NCI-H345 treated with DMSO at 0.1 percent for 48 hours (cell line): ENCODE measurements at regions not wholly inside any gene's neighbourhood (a gene's known extent, or its start where the extent isn't known, plus 50 kb on each side); places are given as distances from the start of the nearest gene placed in this dataset.

Experiments
- DNase-seq: peaks from one replicate; lab custom pipeline; 2025; ENCODE audit not compliant: unreplicated experiment; lab: John Stamatoyannopoulos, UW

DNA sequence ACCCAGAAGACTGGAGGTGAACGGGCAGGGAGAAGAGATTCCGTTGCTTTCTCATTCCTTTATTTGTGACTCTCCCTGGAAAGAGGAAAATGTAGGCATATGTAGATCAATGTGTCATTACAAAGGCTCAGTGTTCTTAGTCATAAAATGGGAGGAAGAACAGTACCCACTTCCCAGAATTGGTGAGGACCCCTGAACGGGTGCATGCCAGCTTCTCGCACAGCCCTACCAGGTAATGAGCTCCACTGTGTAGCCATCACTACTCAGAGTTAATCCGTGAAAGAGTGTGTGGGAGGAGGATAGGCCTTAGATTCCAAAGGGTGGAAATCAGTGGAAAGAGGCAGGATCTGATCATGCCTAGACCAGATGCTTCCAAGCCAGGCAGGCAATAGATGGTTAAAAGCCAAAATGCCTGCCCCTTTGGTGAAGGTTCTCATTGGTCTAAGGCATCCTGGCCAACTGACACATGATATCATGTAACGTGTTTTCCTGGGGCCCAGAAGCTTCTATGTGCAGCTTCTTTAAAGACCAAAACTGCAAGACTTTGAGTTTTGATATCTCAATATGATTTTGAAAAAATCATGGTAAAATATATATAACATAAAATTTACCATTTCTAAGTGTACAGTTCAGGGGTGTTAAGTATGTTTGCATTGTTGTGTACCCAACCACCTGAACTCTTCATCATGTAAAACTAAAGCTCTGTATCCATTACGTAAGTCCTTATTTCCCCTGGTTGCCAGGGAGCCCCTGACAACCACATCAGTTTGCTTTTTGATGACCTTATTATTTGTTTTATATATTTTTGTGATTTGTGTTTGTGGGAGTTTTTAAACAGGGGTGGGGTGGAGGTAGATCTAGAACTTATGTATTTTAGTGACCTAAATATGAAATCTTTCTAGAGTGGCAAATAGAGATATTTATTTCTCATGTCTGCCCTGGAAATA, 402.2 kb upstream of the CFAP20DC start:
- no peak for DNase-seq

DNA sequence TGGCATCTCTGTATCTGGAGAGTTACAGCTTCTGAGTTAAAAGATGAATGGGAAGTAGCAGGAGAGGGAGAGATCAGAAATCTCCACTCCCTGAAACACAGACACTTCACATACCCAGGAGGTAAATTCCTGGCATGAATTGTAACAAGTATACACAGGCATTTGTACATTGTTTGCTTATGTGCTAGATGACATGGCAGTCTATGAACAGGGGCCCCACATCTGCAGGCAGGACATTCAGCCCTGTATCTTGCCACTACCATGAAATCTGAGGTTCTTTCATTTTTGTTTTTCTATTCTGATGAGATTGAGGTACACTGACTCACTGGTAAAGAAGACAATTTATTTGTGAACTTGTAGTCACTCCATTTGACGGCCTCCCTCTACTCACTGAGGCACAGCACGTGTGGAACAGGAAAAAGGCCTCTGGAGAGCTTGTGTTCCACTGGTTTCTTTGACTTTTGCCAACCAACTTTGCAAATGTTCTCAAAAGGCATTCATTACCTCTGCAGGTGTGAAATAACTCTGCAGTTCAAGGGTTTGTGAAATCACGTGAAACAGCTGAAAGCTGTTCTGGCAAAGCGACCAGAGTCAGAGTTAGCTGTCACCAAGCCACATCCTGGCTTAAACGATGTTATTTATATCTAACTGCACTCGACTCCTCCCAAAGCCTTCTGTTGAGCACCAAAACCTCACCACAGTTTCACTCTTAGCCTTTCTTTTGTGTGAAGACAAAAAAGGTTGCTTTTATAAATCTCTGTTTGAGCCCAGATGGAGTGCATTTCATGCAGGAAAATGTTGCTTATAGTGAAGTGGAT, 401.3 kb upstream of the CFAP20DC start:
- peak; percentile 35 for DNase-seq

DNA sequence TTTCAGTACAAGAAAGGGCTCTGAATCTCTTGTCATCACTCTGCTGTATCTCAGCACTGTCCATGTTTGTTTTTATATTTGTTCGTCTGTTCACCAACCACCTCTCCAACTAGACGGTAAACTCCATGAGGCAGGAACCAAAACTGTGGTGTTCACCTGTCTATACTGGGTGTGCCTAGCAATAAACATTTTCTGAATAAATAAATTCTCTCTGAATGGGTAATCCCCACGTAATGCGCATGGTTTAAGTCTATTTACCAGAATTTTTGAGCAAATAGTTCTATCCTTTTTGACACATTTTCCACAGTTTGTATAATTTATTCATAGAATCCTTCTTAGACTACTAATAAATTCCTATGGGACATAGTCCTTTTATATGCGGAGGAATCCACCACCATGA, 400.6 kb upstream of the CFAP20DC start:
- DNase-seq, result no peak

DNA sequence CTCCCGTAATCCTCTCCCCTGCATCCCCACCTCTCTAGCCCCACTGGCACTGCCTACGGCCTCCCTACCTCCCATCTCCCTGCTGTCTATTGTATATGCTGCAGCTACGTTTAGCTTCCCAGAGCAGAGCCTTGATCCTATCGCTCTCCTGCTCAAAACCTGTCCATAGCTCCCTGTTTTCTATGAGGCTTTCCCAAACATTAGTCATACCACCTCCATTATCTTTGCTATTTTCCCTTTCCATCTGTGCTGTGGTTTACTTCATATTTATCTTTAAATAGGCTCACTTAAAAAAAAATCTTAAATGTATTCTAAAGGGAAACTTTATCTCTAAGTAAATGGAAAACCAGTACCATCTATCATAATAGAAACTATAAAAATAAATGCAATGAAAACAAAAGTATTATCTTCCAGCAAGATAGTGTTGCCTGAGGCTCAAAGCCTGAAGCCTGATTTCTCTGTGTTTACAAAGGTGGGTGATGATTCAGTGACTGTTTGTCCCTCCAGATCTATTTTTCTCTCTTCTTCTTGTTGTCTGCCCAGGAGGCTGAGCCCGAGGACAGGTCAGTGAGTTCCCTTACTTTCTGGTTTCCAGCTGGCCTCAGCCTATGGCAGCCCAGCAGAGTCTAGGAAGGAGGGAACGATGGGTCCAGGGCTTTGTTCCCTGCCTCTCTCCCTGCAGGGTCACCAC, 397.1 kb upstream of the CFAP20DC start:
- DNase-seq, result no peak

DNA sequence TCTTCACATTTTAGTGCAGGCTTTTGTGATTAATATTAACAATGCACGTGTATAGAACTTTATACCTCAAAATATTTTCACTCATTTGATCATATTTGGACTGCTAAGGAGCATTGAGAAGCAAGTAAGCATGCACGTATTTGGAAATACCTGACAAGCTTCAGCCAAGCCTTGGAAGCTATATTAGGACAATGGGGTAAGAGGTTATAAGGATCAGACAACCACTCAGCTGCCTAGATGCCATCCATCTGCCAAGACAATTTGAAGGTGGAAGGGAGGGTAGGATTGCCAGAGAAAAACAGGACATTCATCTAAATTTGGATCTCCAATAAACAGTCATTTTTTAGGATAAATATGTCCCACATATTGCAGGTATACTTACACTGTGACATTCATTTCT, 394.9 kb upstream of the CFAP20DC start:
- DNase-seq, result no peak

DNA sequence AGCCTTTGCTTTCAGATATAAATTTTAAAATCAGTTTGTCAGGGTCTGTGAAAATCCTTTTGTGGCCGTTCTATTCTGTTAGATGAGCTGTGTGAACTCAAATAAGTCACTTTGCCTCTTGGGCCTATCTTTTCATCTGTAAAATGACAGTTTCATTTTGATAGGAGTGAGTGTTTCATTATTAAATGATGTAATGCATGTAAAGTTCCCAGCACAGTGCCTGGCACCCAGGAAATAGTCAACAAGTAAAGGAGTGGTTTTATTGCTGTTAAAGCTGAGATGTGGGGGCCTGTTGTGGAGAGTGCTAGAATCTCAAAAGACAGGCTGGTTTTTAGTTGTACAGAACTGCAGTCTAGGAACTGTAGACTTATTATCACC, 394.5 kb upstream of the CFAP20DC start:
- DNase-seq, result no peak

DNA sequence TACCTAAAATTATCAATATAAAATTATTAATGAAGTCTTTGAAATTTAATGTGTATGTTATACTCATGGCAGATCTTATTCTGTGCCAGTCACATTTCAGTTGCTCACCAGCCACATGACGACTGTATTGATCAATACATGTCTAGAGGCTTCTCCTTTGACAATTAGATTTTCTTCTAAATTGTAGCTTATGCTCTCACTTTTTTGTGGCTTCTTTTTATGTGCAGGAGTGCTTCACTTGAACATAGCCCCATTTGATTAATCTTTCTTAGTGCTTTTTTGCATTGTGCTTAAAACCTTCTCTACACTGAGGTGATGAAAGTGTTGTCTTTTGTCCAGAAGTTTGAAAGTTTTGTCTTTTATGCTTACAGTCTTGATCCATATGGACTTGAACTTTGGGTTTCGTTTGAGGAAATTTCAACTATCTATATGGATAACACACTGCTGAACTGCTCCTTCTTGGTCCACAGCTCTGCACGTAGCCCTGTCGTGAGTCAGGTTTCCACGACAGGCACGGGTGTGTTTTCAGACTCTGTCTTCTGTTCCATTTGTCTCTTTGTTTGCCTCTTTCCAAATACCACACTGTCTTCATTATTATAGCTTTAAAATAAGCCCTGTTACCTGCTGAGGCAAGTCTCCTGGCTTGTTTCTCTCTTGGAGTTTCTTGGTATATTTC, 393.9 kb upstream of the CFAP20DC start:
- DNase-seq, result no peak

DNA sequence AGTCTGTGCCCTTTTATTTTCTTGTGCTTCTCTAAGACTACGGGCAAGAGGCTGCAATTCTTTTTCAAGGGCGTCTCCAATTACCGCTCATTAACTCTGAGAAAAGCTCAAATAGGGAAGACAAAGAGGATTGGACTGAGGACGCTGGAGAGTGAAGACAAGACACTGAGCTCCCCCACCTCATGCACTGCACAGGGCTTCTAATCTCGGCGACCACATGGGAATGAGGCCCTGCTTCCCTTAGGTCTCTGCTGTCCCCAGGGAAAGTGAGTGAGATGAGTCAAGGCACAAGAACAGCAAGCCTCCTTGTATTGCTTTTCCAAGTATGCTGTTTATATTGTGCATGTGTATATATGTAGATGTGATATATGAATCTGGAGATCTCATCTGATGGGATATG, 392.2 kb upstream of the CFAP20DC start:
- DNase-seq, result no peak

DNA sequence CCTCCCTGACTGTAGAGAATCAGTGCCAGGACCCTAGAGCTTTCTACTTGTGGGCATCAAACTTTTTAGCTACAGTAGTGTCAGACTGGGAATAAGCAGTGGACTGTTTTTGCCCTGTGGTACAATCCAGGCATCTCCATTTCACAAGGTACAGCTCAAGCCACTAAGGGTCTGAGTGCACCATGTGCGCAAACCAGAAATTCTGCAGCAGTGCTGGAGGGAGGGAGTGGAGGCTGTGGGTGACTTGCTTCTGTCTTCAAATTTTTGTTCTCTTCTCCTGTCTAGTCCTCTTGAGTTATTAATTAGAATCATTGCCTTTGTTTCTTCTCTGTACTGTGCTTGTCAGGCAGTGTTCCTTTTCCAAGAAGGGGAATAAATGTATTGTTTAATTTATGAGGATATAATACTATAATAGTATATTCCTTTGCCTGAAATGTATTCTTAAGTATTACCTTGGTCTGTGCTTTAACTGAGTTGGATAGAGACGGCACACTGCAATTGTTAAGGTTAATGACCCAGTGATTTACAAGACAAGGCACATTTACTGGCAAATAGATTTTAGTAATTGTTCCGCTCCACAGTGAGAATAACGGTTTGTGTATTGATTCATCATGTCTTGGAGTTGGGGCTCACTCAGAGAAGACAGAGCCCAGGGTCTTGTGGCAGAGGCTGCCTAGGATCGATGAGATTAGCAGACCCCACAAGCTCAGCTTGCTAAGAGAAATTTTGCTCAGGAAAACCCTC, 390.6 kb upstream of the CFAP20DC start:
- DNase-seq, result no peak

DNA sequence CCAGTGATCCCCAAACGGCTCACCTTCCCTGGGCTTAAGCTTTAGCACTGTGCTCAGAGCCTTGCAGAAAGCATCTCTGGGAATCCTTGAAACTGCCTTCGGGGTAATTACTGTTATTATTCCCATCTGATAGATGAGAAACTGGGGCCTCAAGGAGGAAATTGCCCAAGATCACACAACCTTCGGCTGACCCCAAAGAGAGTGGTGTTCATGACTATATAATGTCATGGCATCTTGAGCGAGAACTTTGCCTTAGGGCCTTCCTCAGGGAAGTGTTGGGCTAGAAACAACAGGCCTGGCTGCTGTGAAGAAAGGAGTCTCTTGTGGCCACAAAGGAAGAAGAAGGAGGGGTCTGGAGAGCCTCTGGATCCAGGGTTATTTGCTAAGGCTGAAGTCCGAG, 388.7 kb upstream of the CFAP20DC start:
- no peak for DNase-seq

DNA sequence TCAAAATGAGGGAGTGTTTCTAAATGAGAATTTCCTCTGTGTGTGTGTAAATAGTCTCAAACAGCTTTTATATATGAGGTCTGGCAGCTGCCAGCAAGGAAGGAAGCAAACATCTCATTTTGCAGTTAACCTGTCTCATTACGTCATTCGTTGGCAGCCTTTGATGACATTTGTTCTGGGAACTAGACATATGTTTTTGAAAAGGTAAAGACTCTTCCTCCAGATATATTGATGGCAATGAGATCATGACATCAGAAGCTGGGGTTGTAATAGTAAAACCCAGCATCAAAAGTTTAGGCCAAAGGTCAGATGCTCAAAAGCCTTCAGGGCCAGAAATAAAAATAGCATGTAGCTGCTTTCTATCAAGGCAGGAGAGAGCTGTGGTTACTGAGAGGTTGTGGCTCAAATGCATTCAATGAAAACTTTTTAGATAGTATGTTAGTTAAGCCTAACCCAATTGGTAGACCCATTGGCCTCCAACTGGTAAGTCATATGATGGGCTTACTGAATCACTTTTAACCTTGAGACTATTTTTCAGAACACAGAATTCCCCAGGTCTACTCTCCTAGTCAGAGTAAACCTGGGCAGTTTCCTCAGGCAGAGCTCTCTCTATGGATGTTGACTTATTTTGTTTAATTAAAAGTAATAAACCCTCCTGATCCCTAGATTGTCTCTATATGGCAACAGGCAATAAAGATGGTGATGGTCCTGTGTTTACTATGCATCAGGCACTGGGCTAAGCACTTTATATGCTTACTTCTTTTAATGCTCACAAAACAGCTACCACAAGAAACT, 386.5 kb upstream of the CFAP20DC start:
- no peak for DNase-seq

DNA sequence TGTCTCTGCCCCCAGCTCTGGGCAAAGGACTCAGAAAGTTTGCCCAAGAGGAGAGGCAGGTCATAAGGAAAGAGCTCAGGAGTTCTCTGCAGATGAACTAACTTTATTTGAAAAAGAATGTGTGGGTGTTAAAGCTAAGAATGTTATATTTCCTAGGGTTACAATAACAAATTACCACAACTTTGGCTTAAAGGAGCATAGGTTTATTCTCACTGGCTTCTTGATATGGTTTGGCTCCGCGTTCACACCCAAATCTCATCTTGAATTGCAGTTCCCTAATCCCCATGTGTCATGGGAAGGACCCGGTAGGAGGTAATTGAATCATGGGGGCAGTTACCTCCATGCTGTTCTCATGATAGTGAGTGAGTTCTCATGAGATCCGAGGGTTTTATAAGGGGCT, 383.7 kb upstream of the CFAP20DC start:
- DNase-seq, result no peak

DNA sequence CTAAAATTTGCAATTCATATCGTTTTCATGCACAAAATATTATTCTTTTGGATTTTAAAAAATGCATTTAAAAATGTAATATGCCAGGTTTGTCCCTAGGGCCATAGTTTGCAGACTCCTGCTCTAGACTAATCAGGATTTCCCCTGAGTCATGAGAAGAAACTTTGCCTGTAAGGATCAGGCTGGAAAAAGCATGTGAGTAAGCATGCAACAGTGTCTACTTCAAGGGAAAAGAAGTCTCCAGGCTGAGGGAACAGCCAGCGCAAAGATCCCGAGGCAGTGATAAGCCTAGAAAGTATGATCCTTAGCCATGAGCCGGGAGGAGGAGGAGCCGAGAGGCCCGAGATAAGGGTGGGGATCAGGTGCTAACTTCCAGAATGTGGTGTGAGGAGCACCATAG, 382.8 kb upstream of the CFAP20DC start:
- no peak for DNase-seq

DNA sequence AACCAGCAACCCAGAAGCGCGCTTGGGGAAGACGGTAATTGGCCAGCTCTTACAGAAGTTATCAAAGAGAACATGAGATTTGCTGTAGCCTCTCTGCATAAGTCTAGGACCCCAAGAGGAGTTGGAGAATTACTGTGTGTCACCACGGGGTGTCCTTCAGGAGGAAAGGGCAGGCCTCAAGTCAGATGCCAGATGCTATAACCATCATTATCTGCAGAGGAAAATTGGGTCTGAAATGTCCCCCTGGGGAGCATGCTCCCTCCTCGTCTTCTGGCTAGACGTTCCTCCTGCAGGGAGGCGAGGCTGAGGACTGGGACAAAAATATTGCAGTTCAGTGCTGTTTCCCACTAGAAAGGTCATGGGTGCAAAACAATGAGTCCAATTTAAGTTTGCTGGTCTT, 380.5 kb upstream of the CFAP20DC start:
- DNase-seq, result no peak

DNA sequence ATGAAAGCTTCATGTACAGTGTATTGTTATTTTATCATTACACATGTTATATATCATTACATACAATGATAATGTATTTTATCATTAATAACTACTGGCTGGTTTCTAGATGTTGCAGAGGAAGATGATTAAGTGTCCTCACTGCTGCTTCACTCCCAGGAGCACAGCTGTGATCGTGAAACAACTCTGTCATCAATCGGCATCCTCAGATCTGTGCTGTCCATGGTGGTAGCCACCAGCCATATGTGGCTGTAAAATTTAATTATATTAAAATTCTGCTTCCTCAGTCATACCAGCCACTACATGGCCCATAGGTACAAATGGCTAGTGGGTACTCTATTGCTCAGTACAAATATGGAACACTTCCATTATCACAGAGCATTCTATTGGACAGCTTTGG, 379.4 kb upstream of the CFAP20DC start:
- no peak for DNase-seq

DNA sequence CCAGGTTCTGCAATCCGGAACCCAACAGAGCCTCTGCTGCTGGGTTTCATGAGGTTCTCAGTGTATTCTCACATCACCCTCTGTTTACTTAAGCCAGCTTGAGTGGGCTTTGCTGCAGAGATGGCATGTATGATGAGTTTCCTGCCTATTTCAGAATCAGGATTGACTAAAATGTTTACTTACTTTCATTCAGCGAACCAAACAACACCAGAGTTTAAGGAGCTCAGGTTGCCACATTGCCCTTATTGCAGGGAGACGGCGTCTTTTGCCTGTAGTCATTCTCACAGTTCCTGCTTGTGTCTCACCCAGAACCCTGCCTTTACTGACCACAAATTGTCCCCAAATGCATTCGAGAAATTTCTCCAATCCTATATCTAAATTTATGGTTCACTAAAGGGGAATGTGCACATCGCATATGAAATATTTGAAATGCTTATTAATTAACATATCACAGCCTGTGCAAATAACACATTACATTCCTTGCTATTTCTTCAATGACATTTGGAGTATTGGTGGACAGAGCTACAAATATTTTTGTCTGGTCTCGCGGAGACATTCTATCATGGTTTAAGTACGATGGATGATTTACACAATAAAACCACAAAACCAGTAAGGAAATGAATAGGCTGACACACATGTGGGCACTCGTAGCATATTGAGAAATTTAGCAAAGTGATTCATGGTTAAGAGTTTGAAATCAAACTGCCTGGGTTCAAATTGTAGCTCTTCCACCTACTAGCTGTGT, 377.2 kb upstream of the CFAP20DC start:
- DNase-seq, result no peak

DNA sequence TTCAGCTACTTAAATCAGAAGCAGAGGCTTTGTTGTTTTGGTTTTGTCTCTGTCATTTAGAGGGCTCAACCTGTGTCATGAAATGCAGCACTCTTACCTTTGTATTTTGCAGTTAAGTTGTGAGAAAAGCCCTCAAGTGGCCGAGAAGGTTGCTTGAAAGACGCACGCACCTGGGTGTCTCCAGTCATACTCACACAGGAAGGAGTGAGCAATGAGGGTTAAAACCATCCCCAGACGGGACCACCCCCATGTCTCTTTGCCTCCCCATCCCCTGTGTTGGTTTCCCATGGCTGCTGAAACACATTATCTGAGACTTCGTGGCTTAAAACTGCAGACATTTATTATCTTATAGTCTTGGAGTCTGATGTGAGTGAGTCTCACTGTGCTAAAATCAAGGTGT, 376.1 kb upstream of the CFAP20DC start:
- no peak for DNase-seq

DNA sequence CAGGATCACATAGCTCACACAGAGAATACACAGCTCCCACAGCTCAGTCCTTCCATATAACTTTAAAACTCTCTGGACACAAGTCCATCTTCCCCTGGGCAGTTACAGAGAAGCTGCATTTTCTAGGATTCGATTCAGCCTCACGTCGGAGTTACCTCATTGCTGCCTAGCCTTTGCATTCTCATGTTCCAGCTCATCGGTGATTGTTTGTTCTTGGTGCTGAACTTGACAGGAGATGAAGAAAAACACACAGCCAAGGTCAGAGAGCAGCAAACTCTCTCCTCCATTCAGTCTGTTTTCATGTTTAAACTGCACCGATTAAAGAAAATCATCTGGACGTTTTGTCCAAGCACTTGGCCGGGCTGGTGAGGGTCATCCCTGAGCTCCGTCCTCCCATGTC, 375.5 kb upstream of the CFAP20DC start:
- DNase-seq, result no peak
